ENCODE measurements at regions not wholly inside any gene's neighbourhood (a gene's known extent, or its start where the extent isn't known, plus 50 kb on each side); places are given as distances from the start of the nearest gene placed in this dataset.

GRCh38 chr2:74063486-74063885 lies 78.8 kb downstream of the TET3 start:
- no peaks in the 10 kb centered on the region for H3K36me3 ChIP-seq (ENCODE audit: control insufficient read depth, insufficient read depth, low read length)
- CTCF ChIA-PET = interaction anchor here (0.8 kb wide), 1 partner anchor 22 kb away, joined by 4 read pairs; no protein-coding TSS in a partner anchor
- H3K4me3 ChIP-seq (ENCODE audit: low read depth, low read length) = no peak overlapping the region
- POLR2A ChIA-PET = no interaction called here
- no peaks in the 10 kb centered on the region for H3K27me3 ChIP-seq (ENCODE audit: control insufficient read depth, insufficient read depth, low read length)
- no peak for TF ChIP-seq CTCF (IDR thresholded peaks at IDR 0.05; ENCODE audit: insufficient read depth, low read depth, low read length)
- DNase-seq (ENCODE audit: low read depth) = no peak

GRCh38 chr2:74065456-74065855 lies 80.7 kb downstream of the TET3 start:
- DNase-seq (ENCODE audit: low read depth) = no peak
- H3K4me3 ChIP-seq (ENCODE audit: low read depth, low read length) = no peak overlapping the region
- no peaks in the 10 kb centered on the region; the same call in 1 of the 2 replicates for H3K36me3 ChIP-seq (ENCODE audit: control insufficient read depth, insufficient read depth, low read length)
- ChIA-PET CTCF (interaction anchor here (1.0 kb wide), 1 partner anchor 26 kb away, joined by 3 read pairs; no protein-coding TSS in a partner anchor), POLR2A (no interaction called here)
- no peaks in the 10 kb centered on the region for H3K27me3 ChIP-seq (ENCODE audit: control insufficient read depth, insufficient read depth, low read length)
- no peak for TF ChIP-seq CTCF (IDR thresholded peaks at IDR 0.05; ENCODE audit: insufficient read depth, low read depth, low read length)

GRCh38 chr2:74066491-74067203 lies 81.1 kb downstream of the BOLA3 start:
- Histone ChIP-seq H3K4me3 (ENCODE audit: low read depth, low read length) (no peak overlapping the region), H3K27me3 (ENCODE audit: control insufficient read depth, insufficient read depth, low read length) (no peaks in the 10 kb centered on the region), H3K36me3 (ENCODE audit: control insufficient read depth, insufficient read depth, low read length) (no peaks in the 10 kb centered on the region; the same call in 1 of the 2 replicates)
- TF ChIP-seq CTCF (IDR thresholded peaks at IDR 0.05; ENCODE audit: insufficient read depth, low read depth, low read length) = no peak
- ChIA-PET POLR2A (no interaction called here), CTCF (no interaction called here)
- DNase-seq (ENCODE audit: low read depth) = no peak

GRCh38 chr2:74067221-74067747 lies 80.4 kb downstream of the BOLA3 start:
- no peak overlapping the region for H3K4me3 ChIP-seq (ENCODE audit: low read depth, low read length)
- DNase-seq (ENCODE audit: low read depth) = no peak
- no peaks in the 10 kb centered on the region for H3K27me3 ChIP-seq (ENCODE audit: control insufficient read depth, insufficient read depth, low read length)
- ChIA-PET POLR2A (no interaction called here), CTCF (no interaction called here)
- no peaks in the 10 kb centered on the region; the same call in 1 of the 2 replicates for H3K36me3 ChIP-seq (ENCODE audit: control insufficient read depth, insufficient read depth, low read length)
- TF ChIP-seq CTCF (IDR thresholded peaks at IDR 0.05; ENCODE audit: insufficient read depth, low read depth, low read length) = no peak

GRCh38 chr2:74070991-74071390 lies 76.7 kb downstream of the BOLA3 start:
- no peaks in the 10 kb centered on the region; the same call in none of the 2 replicates for H3K36me3 ChIP-seq (ENCODE audit: control insufficient read depth, insufficient read depth, low read length)
- ChIA-PET POLR2A (no interaction called here), CTCF (no interaction called here)
- H3K4me3 ChIP-seq (ENCODE audit: low read depth, low read length) = no peak overlapping the region
- no peak for DNase-seq (ENCODE audit: low read depth)
- no peak for TF ChIP-seq CTCF (IDR thresholded peaks at IDR 0.05; ENCODE audit: insufficient read depth, low read depth, low read length)
- no peaks in the 10 kb centered on the region for H3K27me3 ChIP-seq (ENCODE audit: control insufficient read depth, insufficient read depth, low read length)
